GM19043 (cell line): ENCODE measurements at regions not wholly inside any gene's neighbourhood (a gene's known extent, or its start where the extent isn't known, plus 50 kb on each side); places are given as distances from the start of the nearest gene placed in this dataset.
"Not testable (repeated sequence)": the region's sequence is repeated elsewhere in the genome, so short reads cannot be mapped to it uniquely, and the experiment has no call there.

Experiments used
- ATAC-seq: cut with Tn5 transposase; IDR thresholded peaks from one replicate; pipeline ENCODE4 v1.9.1; 2021; ENCODE audit warnings: low read depth; ENCODE audit not compliant: unreplicated experiment

- ATAC-seq, result peak; percentile 85
Measured at GRCh38 chrY:20891440-20892160, 135.7 kb downstream of the RPS4Y2 start.

DNA sequence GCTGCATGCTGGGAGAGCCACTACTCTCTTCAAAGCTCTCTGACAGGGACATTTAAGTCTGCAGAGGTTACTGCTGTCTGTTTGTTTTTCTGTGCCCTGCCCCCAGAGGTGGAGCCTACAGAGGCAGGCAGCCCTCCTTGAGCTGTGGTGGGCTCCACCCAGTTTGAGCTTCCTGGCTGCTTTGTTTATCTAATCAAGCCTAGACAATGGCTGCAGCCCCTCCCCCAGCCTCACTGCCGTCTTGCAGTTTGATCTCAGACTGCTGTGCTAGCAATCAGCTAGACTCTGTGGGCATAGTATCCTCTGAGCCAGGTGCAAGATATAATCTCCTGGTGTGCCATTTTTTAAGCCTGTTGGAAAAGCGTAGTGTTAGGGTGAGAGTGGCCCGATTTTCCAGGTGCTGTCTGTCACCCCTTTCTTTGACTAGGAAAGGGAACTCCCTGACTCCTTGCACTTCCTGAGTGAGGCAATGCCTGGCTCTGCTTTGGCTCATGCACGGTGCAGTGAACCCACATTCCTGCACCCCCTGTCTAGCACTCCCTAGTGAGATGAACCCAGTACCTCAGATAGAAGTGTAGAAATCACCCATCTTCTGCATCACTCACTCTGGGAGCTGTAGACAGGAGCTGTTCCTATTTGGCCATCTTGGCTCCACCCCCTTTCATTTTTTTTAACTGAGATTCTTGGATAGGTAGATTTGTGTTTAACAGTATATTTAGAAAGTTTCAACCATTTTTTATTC lies 169.6 kb downstream of the RPS4Y2 start:
- not testable (repeated sequence) for ATAC-seq

- no peak for ATAC-seq
Measured at GRCh38 chrY:20929691-20930342, 173.9 kb downstream of the RPS4Y2 start.

GRCh38 chrY:20936709-20937251 lies 180.9 kb downstream of the RPS4Y2 start:
- ATAC-seq, result not testable (repeated sequence)

DNA sequence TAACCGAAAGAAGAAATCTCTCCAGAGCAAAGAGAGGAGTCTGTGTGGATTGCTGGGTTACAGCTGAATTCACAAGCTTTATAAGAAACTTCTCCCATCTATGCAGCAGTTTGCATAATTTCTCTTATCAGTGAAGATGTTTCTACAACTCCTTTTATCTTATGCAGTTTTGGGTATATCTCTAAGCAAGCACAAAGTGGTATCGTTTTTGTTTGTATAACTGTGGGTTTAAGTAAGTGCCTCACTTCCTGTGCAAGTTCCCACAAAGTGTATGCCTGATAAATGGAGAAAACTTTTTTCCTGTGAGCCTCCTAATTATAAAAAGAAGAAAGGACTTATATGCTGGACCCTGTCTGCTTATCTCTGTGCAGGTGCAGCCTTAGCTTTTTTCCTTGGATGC lies 205.6 kb downstream of the RPS4Y2 start:
- ATAC-seq, result no peak

- no peak for ATAC-seq
Measured at GRCh38 chrY:20967828-20968227, 211.9 kb downstream of the RPS4Y2 start.

GRCh38 chrY:20968237-20968636 lies 212.3 kb downstream of the RPS4Y2 start:
- no peak for ATAC-seq

- ATAC-seq, result no peak
Measured at GRCh38 chrY:20971371-20971770, 215.5 kb downstream of the RPS4Y2 start.

DNA sequence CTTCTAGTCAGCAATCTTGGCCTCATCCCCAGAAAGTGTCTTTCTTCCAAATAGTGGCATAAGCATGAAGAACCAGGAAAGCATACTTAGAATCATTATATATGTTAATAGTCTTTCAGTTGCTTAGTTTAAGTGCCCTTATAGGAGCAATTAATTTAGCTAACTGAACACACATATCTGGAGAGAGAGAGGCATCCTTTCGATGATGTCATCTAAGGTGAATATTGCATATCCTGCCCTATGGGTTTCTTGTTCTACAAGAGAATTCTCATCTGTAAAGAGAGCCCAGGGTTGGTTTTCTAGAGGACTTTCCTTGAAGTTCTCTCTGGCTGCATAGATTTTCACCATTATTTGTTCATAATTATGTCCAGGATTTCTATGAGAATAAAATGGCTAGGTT lies 230.1 kb downstream of the RPS4Y2 start:
- ATAC-seq, result no peak

DNA sequence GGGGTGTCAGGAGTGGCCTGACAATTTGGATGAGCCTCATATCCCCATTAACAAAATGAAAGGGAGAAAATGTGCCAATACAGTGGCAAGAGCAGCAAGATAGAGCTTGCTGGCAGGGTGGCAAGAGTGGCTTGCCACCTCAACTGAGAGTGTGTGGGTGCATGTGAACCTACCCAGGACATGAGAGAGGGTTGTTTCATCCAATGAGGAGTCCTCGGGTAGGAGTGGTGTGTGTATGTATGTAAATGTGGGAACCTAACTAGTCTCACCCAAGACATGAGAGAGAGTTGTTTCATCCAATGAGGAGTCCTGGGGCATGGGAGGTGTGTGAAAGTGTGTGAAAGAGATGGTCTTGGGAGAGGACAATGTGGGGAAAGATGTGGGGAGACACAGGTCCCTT lies 234.2 kb downstream of the RPS4Y2 start:
- no peak for ATAC-seq

DNA sequence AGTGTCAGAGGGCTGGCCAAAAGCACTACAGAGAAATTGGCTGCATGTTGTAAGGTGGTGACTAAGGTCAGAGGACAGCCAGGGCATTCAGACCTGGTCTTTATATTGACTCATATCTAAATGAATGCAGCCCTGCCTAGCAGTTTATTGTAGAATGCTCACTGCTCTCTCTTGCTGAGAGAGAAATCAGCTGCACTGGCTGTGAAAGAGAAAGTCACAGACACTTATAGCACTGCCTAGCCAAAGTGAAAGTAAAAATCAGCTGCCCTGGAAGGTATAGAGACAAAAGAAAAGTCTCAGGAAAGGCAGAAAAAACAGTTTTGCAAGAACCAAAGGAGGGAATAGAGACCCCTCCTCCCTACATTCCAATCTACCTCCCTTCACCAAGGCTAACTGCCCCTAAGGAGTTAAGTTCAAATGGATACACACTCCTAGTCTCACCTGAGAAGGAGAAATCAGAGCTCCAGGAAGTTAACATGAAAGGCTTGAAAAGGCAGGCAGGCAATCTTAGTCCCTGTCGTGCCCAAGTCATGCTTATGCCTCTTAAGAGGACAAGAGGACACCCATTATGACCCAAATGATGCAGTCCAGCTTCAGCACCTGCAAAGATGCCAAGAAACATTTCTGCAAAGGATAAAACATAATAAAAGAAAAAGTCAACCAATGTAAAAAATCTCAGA lies 235.1 kb downstream of the RPS4Y2 start:
- ATAC-seq, result peak; percentile 97

DNA sequence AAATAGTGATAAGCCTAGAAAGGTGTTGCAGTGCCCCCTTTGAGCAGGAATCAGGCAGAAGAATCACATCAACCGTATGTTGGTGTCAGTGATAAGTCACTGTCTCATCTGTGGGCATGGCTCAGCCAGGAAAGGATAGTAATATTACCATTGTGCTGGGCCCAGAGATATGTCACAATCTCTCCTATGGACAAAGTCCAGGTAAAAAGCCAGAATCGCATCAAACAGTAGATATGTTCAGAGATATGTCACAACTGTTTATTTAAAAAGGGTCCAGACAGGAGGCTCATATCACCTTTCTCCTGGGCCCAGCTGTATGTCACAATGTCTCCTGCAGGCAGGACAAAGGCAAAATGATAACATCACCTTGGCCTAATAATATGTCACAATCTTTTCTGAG lies 241.4 kb downstream of the RPS4Y2 start:
- no peak for ATAC-seq

DNA sequence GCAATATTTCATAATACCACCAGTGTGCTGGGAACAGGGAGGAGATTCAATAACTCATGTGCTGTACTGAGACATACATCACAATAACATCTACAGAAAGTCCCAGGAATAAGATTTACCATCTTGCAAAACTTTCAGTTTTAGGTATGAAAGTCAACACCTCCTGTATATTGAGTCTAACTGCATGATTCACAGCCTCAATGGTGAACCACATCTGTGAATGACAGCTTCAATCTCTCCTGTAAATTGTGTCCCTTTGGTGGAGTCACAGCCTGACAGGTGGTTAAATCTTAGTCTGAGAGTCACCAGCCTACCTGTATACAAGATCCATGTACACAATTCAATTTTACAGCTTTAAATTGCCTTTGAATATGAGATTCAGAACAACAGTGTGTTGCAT lies 242.1 kb downstream of the RPS4Y2 start:
- ATAC-seq, result no peak

- ATAC-seq, result no peak
Measured at GRCh38 chrY:20998483-20998882, 242.6 kb downstream of the RPS4Y2 start.

DNA sequence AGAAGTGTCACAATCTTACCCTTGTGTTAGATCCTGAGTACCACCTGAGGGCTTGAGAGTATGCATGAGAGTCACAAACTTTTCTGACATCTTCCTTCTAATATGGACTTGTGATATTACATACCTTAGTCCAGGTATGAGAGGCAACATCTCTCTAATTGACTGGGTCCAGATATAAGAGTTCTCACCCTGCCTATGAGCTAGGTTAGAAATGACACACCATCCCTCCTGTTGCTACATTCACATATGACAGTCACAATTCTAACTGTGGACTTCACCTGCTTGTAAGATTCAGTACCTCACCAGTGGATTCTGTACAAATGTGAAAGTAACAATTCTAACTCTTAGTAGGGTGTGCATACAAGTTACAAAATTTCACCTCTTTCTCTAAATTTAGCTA lies 245.2 kb downstream of the RPS4Y2 start:
- no peak for ATAC-seq

GRCh38 chrY:21003059-21003458 lies 247.2 kb downstream of the RPS4Y2 start:
- ATAC-seq, result no peak

DNA sequence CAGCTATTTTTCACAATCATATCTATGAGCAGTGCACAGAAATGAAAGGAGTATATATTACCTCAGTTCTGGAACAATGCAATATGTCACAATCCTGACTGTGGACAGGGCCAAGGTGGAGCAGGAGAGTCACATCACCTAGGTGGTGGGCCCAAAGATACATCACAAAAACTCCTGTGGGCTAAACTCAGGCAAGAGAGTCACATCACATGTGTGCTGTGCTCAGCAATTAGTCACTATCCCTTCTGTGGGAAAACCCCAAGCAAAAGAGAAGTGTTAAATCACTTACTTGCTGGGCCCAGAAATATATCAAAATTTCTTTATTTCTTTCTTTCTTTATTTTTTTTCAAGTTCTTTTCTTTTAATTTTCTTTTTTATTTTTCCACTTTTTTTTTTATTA lies 249.6 kb downstream of the RPS4Y2 start:
- no peak for ATAC-seq

DNA sequence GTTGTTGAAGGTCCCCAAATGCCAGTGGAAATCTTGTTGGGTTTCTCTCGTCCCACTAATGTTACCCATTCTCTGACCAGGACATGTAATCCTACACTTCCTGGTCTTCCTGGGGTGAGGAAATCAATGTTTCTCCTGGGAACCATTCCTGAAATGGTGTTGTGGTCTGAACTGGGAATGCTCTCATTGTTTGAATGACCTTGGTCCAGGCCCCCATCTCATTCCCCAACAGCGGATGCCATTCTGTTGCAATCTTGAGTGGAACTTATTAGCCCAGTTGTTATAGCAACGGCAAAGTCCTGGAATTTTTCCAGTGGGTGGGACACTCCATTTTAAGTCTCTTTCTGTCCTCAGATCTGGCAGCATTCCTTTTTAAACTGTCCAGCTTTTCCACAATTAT lies 265.9 kb downstream of the RPS4Y2 start:
- ATAC-seq, result no peak

DNA sequence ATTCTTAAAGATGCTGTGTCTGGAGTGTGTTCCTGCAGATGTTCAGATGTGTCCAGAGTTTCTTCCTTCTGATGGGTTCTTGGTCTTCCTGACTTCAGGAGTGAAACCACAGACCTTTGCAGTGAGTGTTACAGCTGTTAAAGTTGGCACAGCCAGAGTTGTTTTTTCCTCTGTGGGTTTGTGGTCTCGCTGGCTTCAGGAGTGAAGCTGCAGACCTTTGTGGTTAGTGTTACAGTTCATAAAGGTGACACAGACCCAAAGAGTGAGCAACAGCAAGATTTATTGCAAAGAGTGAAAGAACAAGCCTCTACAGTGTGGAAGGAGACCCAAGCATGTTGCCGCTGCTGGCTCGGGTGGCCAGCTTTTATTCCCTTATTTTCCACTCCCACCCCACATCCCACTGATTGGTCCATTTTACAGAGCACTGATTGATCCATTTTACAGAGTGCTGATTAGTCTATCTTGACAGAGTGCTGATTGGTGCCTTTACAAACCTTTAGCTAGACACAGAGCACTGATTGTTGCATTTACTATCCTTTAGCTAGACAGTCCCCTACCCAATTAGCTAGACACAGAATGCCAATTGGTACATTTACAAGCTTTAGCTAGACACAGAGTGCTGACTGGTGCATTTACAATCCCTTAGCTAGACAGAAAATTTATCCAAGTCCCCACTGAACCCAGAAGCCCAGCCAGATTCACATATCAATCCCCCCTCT lies 266.6 kb downstream of the RPS4Y2 start:
- no peak for ATAC-seq

GRCh38 chrY:21023906-21024305 lies 268.0 kb downstream of the RPS4Y2 start:
- no peak for ATAC-seq
